ENCODE measurements at regions not wholly inside any gene's neighbourhood (a gene's known extent, or its start where the extent isn't known, plus 50 kb on each side); places are given as distances from the start of the nearest gene placed in this dataset.

- no peak overlapping the region for H3T11ph ChIP-seq (ENCODE audit: low read length)
- no peak overlapping the region for H3K4me2 ChIP-seq (ENCODE audit: insufficient read depth, insufficient read length, low read length)
- H2BK120ac ChIP-seq (ENCODE audit: low read depth, low read length, poor library complexity, severe bottlenecking): no peak overlapping the region
- Mint-ChIP-seq H3K36me3 (ENCODE audit: insufficient read depth in 1 of 3, low read depth in 3 of 3) (no peaks in the 10 kb centered on the region), H3K4me3 (no peak overlapping the region; a peak in 1 of 5 replicates), H3K9me3 (peaks cover 3 to 7% of the 10 kb centered on the region in 2 experiments; a peak in 2 of 5 replicates), H3K27me3 (ENCODE audit: low read depth) (no peaks in the 10 kb centered on the region), H3K4me1 (peaks cover 17 to 20% of the 10 kb centered on the region in 2 experiments), H3K27ac (peak overlapping the region in 2 of 3 experiments; percentile 59 to 73; a peak in 4 of 7 replicates)
- no peak overlapping the region for H2BK15ac ChIP-seq (ENCODE audit: low read depth, low read length)
- H2BK5ac ChIP-seq (ENCODE audit: insufficient read length, low read length): no peak overlapping the region
- H3K14ac ChIP-seq (ENCODE audit: insufficient read depth, low read length): no peak overlapping the region
- no peak overlapping the region for H4K5ac ChIP-seq (ENCODE audit: insufficient read length, low read depth, low read length)
- no peaks in the 10 kb centered on the region for H4K20me1 ChIP-seq (ENCODE audit: control insufficient read depth, insufficient read depth, insufficient read length)
- H3K4me1 ChIP-seq (ENCODE audit: insufficient read depth, low read length): no peaks in the 10 kb centered on the region
- no peak overlapping the region for H4K8ac ChIP-seq (replicated peaks; ENCODE audit: insufficient read length, low read depth, low read length)
- no peak overlapping the region for H2AK5ac ChIP-seq (ENCODE audit: insufficient read length, low read length)
- TF ChIP-seq CTCF (conservative IDR thresholded peaks at IDR 0.05): no peak
- H4K91ac ChIP-seq (ENCODE audit: insufficient read length, low read depth, low read length): no peak overlapping the region
- H3K27ac ChIP-seq (ENCODE audit: insufficient read length, low read depth, low read length): no peak overlapping the region
- no peak overlapping the region for H3K56ac ChIP-seq (ENCODE audit: insufficient read length, low read depth, low read length)
- no peaks in the 10 kb centered on the region for H3K27me3 ChIP-seq (ENCODE audit: insufficient read depth, low read length)
- H3K79me1 ChIP-seq (ENCODE audit: insufficient read depth, low read depth, low read length, poor library complexity, severe bottlenecking): no peaks in the 10 kb centered on the region
- H3K9me3 ChIP-seq (ENCODE audit: control insufficient read depth, low read depth, low read length): no peaks in the 10 kb centered on the region
- no peak overlapping the region for H3K9ac ChIP-seq (ENCODE audit: extremely low read depth, insufficient read length, low read length)
- no peaks in the 10 kb centered on the region for H3K79me2 ChIP-seq (ENCODE audit: insufficient read depth, low read length)
- no peak overlapping the region for H3K23ac ChIP-seq (ENCODE audit: insufficient read length, low read depth, low read length)
- no peak overlapping the region for H3K18ac ChIP-seq (ENCODE audit: insufficient read length, low read depth, low read length)
- no peak overlapping the region for H3K4ac ChIP-seq (ENCODE audit: low read depth, low read length)
- H2BK20ac ChIP-seq (ENCODE audit: low read depth, low read length, poor library complexity, severe bottlenecking): no peak overlapping the region
- no peak overlapping the region for H2AFZ ChIP-seq (ENCODE audit: low read length)
- no peaks in the 10 kb centered on the region for H3K23me2 ChIP-seq (ENCODE audit: insufficient read length, low read depth, low read length, poor library complexity, severe bottlenecking)
- no peak for DNase-seq
- no peak overlapping the region for H2BK12ac ChIP-seq (ENCODE audit: insufficient read length, low read depth, low read length)
Measured at GRCh38 chr3:164326714-164327113, 751.6 kb downstream of the SI start.
